ENCODE measurements at regions not wholly inside any gene's neighbourhood (a gene's known extent, or its start where the extent isn't known, plus 50 kb on each side); places are given as distances from the start of the nearest gene placed in this dataset.

- no peak overlapping the region for H3K4me3 ChIP-seq (ENCODE audit: low read depth, low read length)
- no peak for DNase-seq (ENCODE audit: low read depth)
- no peak for TF ChIP-seq CTCF (IDR thresholded peaks at IDR 0.05; ENCODE audit: control insufficient read depth, extremely low read depth, insufficient read depth)
Observed at GRCh38 chr2:203596183-203596582, 61.1 kb upstream of the RAPH1 start.

GRCh38 chr2:203599509-203599908, 64.4 kb upstream of the RAPH1 start:
- no peak for TF ChIP-seq CTCF (IDR thresholded peaks at IDR 0.05; ENCODE audit: control insufficient read depth, extremely low read depth, insufficient read depth)
- no peak overlapping the region for H3K4me3 ChIP-seq (ENCODE audit: low read depth, low read length)
- no peak for DNase-seq (ENCODE audit: low read depth)

- DNase-seq (ENCODE audit: low read depth), result no peak
- no peak for TF ChIP-seq CTCF (IDR thresholded peaks at IDR 0.05; ENCODE audit: control insufficient read depth, extremely low read depth, insufficient read depth)
- no peak overlapping the region for H3K4me3 ChIP-seq (ENCODE audit: low read depth, low read length)
Observed at GRCh38 chr2:203600286-203600685, 65.2 kb upstream of the RAPH1 start.

- no peak for DNase-seq (ENCODE audit: low read depth)
- no peak for TF ChIP-seq CTCF (IDR thresholded peaks at IDR 0.05; ENCODE audit: control insufficient read depth, extremely low read depth, insufficient read depth)
- no peak overlapping the region for H3K4me3 ChIP-seq (ENCODE audit: low read depth, low read length)
Observed at GRCh38 chr2:203603456-203604389, 68.6 kb upstream of the RAPH1 start.

GRCh38 chr2:203605302-203605701, 70.2 kb upstream of the RAPH1 start:
- DNase-seq (ENCODE audit: low read depth), result no peak
- no peak for TF ChIP-seq CTCF (IDR thresholded peaks at IDR 0.05; ENCODE audit: control insufficient read depth, extremely low read depth, insufficient read depth)
- no peak overlapping the region for H3K4me3 ChIP-seq (ENCODE audit: low read depth, low read length)

GRCh38 chr2:203606051-203606450, 71.0 kb upstream of the RAPH1 start:
- TF ChIP-seq CTCF (IDR thresholded peaks at IDR 0.05; ENCODE audit: control insufficient read depth, extremely low read depth, insufficient read depth), result no peak
- no peak overlapping the region for H3K4me3 ChIP-seq (ENCODE audit: low read depth, low read length)
- DNase-seq (ENCODE audit: low read depth), result no peak

- no peak for DNase-seq (ENCODE audit: low read depth)
- TF ChIP-seq CTCF (IDR thresholded peaks at IDR 0.05; ENCODE audit: control insufficient read depth, extremely low read depth, insufficient read depth), result no peak
- H3K4me3 ChIP-seq (ENCODE audit: low read depth, low read length), result no peak overlapping the region
Observed at GRCh38 chr2:203610558-203610957, 75.5 kb upstream of the RAPH1 start.
